ENCODE measurements at regions not wholly inside any gene's neighbourhood (a gene's known extent, or its start where the extent isn't known, plus 50 kb on each side); places are given as distances from the start of the nearest gene placed in this dataset.

DNA sequence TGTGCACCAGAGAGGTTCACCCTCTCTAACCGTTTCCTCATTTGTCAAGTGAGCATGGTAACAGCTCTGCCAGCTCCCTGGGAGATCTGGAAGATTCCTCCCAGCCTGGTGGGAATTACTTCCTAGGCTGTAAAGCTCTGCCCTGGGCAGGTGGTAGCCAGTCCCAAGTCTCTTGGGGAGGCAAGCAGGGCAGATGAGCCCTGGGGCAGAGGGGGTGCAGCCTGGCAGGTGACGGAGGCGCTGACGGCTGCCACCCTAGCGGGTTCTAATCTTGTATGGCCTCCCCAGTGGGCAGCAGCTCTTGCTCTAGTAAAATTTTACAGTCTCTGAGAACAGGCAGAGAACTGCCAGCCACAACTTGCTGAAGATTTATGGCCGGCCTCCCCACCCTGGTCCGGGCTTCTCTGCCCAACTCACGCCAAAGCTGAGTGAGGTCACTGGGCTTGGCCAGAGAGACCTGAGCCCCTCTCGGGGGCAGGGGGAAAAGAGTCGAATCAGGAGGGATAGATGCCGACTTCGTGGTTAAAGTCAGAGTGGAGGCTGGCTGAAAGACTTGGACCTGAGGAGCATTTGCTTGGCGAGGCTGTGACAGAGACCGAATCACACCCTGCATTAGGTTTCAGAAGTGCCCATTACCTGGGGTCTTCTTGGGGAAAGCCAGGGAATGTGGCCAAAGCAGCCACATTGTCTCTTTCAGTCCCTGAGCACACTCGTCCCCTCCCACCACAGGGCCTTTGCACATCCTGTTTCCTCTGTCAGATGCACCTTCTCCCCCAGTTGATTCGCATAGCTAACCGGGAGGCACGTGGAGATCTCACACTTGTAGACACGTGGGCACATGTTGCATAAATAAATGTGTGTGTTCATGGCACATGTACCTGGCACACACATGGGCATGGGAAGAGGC is 188.2 kb downstream of the MN1 start (continued):
- no peak for TF ChIP-seq MAFK (IDR thresholded peaks at IDR 0.05; ENCODE audit: low read depth, low read length)
- peak; percentile 94 for TF ChIP-seq KDM1A (IDR thresholded peaks at IDR 0.05; ENCODE audit: borderline replicate concordance, low read length)
- TF ChIP-seq SP4 (IDR thresholded peaks at IDR 0.05; ENCODE audit: low read length), result no peak

Data from H1 (cell line).